IMR-90 (cell line): ENCODE measurements at regions not wholly inside any gene's neighbourhood (a gene's known extent, or its start where the extent isn't known, plus 50 kb on each side); places are given as distances from the start of the nearest gene placed in this dataset.

ENCODE experiments used
- ATAC-seq: fragments of 200-7000 bp; cut with Tn5 transposase; 2 replicates; pipeline ENCODE4 v1.9.1; 2020; ENCODE audit warnings: low read depth, mild to moderate bottlenecking, moderate library complexity
- BruUV-seq: library from RNA; stranded (reverse); fragments of 400-500 nt; replicated peaks from 2 replicates; lab custom pipeline; 2021; lab: Mats Ljungman, UMichigan
- CTCF ChIA-PET: fragments of 300-600 bp; formaldehyde crosslinking; extraction: SDS; loops from one replicate; lab custom pipeline; 2021; ENCODE audit warnings: antibody characterized with exemption; lab: Yijun Ruan, JAX
- POLR2A ChIA-PET: fragments of 300-600 bp; sonication (Branson Sonifier 250); formaldehyde crosslinking; loops from one replicate; lab custom pipeline; 2022; ENCODE audit warnings: antibody characterized with exemption; ENCODE audit not compliant: unreplicated experiment; lab: Charles Lee
- DNase-seq: peaks from one replicate; pipeline ENCODE4 v3.0.0; 2013
- H2AFZ ChIP-seq: replicated peaks from 2 replicates; pipeline ENCODE3; 2013; ENCODE audit warnings: low read length, mild to moderate bottlenecking; ENCODE audit not compliant: poor library complexity
- H2AK5ac ChIP-seq: 2 replicates; pipeline ENCODE4 v1.6.1; 2013; ENCODE audit warnings: low read depth, low read length, inconsistent platforms
- H2AK9ac ChIP-seq: replicated peaks from 2 replicates; pipeline ENCODE3; 2013; ENCODE audit warnings: mild to moderate bottlenecking, low read depth, low read length, moderate library complexity; ENCODE audit not compliant: poor library complexity
- H2BK120ac ChIP-seq: 2 replicates; pipeline ENCODE4 v1.6.1; 2013; ENCODE audit warnings: low read depth, low read length, inconsistent platforms
- H2BK15ac ChIP-seq: 3 replicates; pipeline ENCODE4 v1.6.1; 2013; ENCODE audit warnings: low read depth, low read length, inconsistent platforms
- H2BK20ac ChIP-seq: 2 replicates; pipeline ENCODE4 v1.6.1; 2013; ENCODE audit warnings: low read depth, mild to moderate bottlenecking, inconsistent platforms, low read length, moderate library complexity
- H2BK5ac ChIP-seq: 2 replicates; pipeline ENCODE4 v1.6.1; 2013; ENCODE audit warnings: mild to moderate bottlenecking, low read depth, low read length, inconsistent platforms; ENCODE audit not compliant: poor library complexity, severe bottlenecking
- H3K14ac ChIP-seq: replicated peaks from 2 replicates; pipeline ENCODE4 v1.6.1; 2013; ENCODE audit warnings: low read depth, low read length, inconsistent platforms
- H3K18ac ChIP-seq: 2 replicates; pipeline ENCODE4 v1.6.1; 2013; ENCODE audit warnings: low read depth, low read length, control low read depth
- H3K23ac ChIP-seq: 2 replicates; pipeline ENCODE4 v1.6.1; 2013; ENCODE audit warnings: low read depth, low read length, inconsistent platforms
- H3K27ac ChIP-seq: 2 replicates; pipeline ENCODE4 v1.5.1; 2013; ENCODE audit warnings: mild to moderate bottlenecking, control low read depth, low read length; ENCODE audit not compliant: insufficient read depth
- H3K27me3 ChIP-seq: 2 replicates; pipeline ENCODE4 v1.6.1; 2013; ENCODE audit warnings: low read length; ENCODE audit not compliant: control insufficient read depth, insufficient read depth
- H3K36me3 ChIP-seq: 2 replicates; pipeline ENCODE4 v1.6.1; 2013; ENCODE audit warnings: low read length, mixed read lengths; ENCODE audit not compliant: control insufficient read depth, insufficient read depth
- H3K4ac ChIP-seq: 2 replicates; pipeline ENCODE4 v1.6.1; 2013; ENCODE audit warnings: low read depth, low read length, inconsistent platforms
- H3K4me1 ChIP-seq: 2 replicates; pipeline ENCODE4 v1.6.1; 2013; ENCODE audit warnings: low read length, mixed read lengths; ENCODE audit not compliant: control insufficient read depth, insufficient read depth
- H3K4me2 ChIP-seq: 2 replicates; pipeline ENCODE4 v1.6.1; 2013; ENCODE audit warnings: low read depth, mild to moderate bottlenecking, control low read depth, low read length, moderate library complexity
- H3K4me3 ChIP-seq: 2 replicates; pipeline ENCODE4 v1.5.1; 2013; ENCODE audit warnings: low read depth, mild to moderate bottlenecking, control low read depth, low read length, moderate library complexity; ENCODE audit not compliant: insufficient read depth
- H3K56ac ChIP-seq: 2 replicates; pipeline ENCODE4 v1.6.1; 2013; ENCODE audit warnings: low read length, inconsistent platforms; ENCODE audit not compliant: insufficient read depth; ENCODE audit errors: extremely low read depth
- H3K79me1 ChIP-seq, 2 experiments: 2 replicates each; pipeline ENCODE4 v1.6.1; 2013; ENCODE audit warnings: low read length in 2 of 2, inconsistent platforms in 1 of 2, low read depth in 1 of 2
- H3K9ac ChIP-seq: 2 replicates; pipeline ENCODE4 v1.6.1; 2013; ENCODE audit warnings: low read depth, low read length, control low read depth
- H3K9me1 ChIP-seq: 2 replicates; pipeline ENCODE4 v1.6.1; 2013; ENCODE audit warnings: low read length, inconsistent platforms; ENCODE audit not compliant: insufficient read depth
- H3K9me3 ChIP-seq: 2 replicates; pipeline ENCODE4 v1.6.1; 2013; ENCODE audit warnings: low read length; ENCODE audit not compliant: control insufficient read depth, insufficient read depth
- H4K20me1 ChIP-seq: 2 replicates; pipeline ENCODE4 v1.6.1; 2013; ENCODE audit warnings: low read length, inconsistent platforms; ENCODE audit not compliant: insufficient read depth
- H4K5ac ChIP-seq: 2 replicates; pipeline ENCODE4 v1.6.1; 2013; ENCODE audit warnings: mild to moderate bottlenecking, low read depth, low read length, control low read depth
- H4K8ac ChIP-seq, 2 experiments: 2 replicates each; pipeline ENCODE4 v1.6.1; 2013; ENCODE audit warnings: low read depth in 2 of 2, low read length in 2 of 2, control low read depth in 1 of 2, inconsistent platforms in 1 of 2
- H4K91ac ChIP-seq: 2 replicates; pipeline ENCODE4 v1.6.1; 2013; ENCODE audit warnings: low read depth, low read length, inconsistent platforms; ENCODE audit not compliant: insufficient read depth
- BHLHE40 ChIP-seq: fragments of 150-350 bp; IDR thresholded peaks from 2 replicates; pipeline ENCODE4 v1.6.1; 2016; ENCODE audit warnings: mild to moderate bottlenecking, low read depth, low read length
- CEBPB ChIP-seq: IDR thresholded peaks from 2 replicates; pipeline ENCODE4 v1.6.1; 2012; ENCODE audit warnings: low read depth, low read length, improper control_type of control experiment
- CHD1 ChIP-seq: IDR thresholded peaks from 2 replicates; pipeline ENCODE4 v1.6.1; 2012; ENCODE audit warnings: low read depth, low read length, improper control_type of control experiment
- FOS ChIP-seq: fragments of 150-350 bp; IDR thresholded peaks from 2 replicates; pipeline ENCODE4 v1.6.1; 2016; ENCODE audit warnings: low read depth, low read length
- MAFK ChIP-seq: IDR thresholded peaks from 2 replicates; pipeline ENCODE4 v1.6.1; 2012; ENCODE audit warnings: low read depth, low read length, improper control_type of control experiment
- MAZ ChIP-seq: IDR thresholded peaks from 2 replicates; pipeline ENCODE4 v1.6.1; 2012; ENCODE audit warnings: low read depth, mild to moderate bottlenecking, low read length, improper control_type of control experiment, moderate library complexity, borderline replicate concordance
- MXI1 ChIP-seq: IDR thresholded peaks from 2 replicates; pipeline ENCODE4 v1.6.1; 2012; ENCODE audit warnings: low read depth, mild to moderate bottlenecking, low read length, moderate library complexity, borderline replicate concordance
- NFE2L2 ChIP-seq: fragments of 150-350 bp; IDR thresholded peaks from 2 replicates; pipeline ENCODE4 v1.6.1; 2016; ENCODE audit warnings: low read depth, mild to moderate bottlenecking, low read length
- POLR2A ChIP-seq: IDR thresholded peaks from 2 replicates; pipeline ENCODE4 v1.6.1; 2012; ENCODE audit warnings: mild to moderate bottlenecking, low read depth, low read length
- RAD21 ChIP-seq: IDR thresholded peaks from 2 replicates; pipeline ENCODE4 v1.6.1; 2012; ENCODE audit warnings: low read length, improper control_type of control experiment
- RCOR1 ChIP-seq: IDR thresholded peaks from 2 replicates; pipeline ENCODE4 v1.6.1; 2012; ENCODE audit warnings: mild to moderate bottlenecking, low read length, improper control_type of control experiment; ENCODE audit not compliant: insufficient replicate concordance
- RFX5 ChIP-seq: IDR thresholded peaks from 2 replicates; pipeline ENCODE4 v1.8.0; 2012; ENCODE audit warnings: low read depth, mild to moderate bottlenecking, low read length, moderate library complexity
- SMC3 ChIP-seq: fragments of 150-350 bp; IDR thresholded peaks from 2 replicates; pipeline ENCODE4 v1.6.1; 2016; ENCODE audit warnings: low read depth, mild to moderate bottlenecking, antibody characterized with exemption, low read length, moderate library complexity
- WGBS, 2 experiments: methylation state at CpG; one replicate each; pipeline versions ENCODE4 v1.1.5 to v1.1.7; 2013; ENCODE audit warnings: missing lambda C conversion rate in 2 of 2; ENCODE audit not compliant: insufficient read length in 1 of 2; ENCODE audit errors: extremely low coverage in 2 of 2; 5-methylcytosine and 5-hydroxymethylcytosine counted together
- dilution Hi-C: fragments of 300-500 bp; cut with HindIII; formaldehyde crosslinking; loops from one replicate; pipeline ENCODE4 v1.14.3; 2018; ENCODE audit warnings: low sequenced_read_pairs; ENCODE audit not compliant: unreplicated experiment
- in situ Hi-C: fragments of 300-500 bp; cut with MboI; formaldehyde crosslinking; loops from 3 replicates; pipeline ENCODE4 v1.14.3; 2019; ENCODE audit warnings: low sequenced_read_pairs, inconsistent platforms, mixed read lengths
- intact Hi-C: fragments of 100-400 bp; cut with micrococcal nuclease; formaldehyde crosslinking; loops from 2 replicates; pipeline ENCODE4 v1.10.0; 2022
- TF ChIP-seq, protein P1 (sequence below): conservative IDR thresholded peaks from 2 replicates; pipeline ENCODE4 v1.5.1; 2012; ENCODE audit warnings: mild to moderate bottlenecking, low read depth, low read length, improper control_type of control experiment
- TF ChIP-seq, protein P2 (sequence below): fragments of 150-350 bp; IDR thresholded peaks from 2 replicates; pipeline ENCODE4 v1.6.1; 2017; ENCODE audit warnings: mild to moderate bottlenecking, antibody characterized with exemption, low read length, low read depth
- TF ChIP-seq, protein P3 (sequence below): fragments of 150-350 bp; IDR thresholded peaks from 2 replicates; pipeline ENCODE4 v1.6.1; 2016; ENCODE audit warnings: low read depth, mild to moderate bottlenecking, low read length, moderate library complexity, borderline replicate concordance

DNA sequence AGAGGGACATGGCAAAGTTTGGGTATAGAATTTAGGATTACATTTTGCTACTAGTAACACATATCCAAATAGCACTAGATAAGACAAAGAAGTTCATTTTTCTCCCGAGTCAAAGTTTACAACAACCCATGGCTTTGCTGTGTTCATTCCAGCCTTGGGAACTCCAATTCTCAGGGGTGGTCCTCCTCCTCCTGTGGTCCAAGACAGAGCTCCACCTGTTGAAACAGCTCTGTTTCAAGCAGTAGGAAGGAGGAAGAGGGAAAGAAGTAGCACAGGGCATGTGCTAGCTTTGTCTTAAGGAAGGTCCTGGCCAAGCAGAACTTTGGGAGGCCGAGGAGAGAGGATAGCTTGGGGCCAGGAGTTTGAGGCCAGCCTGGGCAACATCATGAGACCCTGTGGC, 113.8 kb upstream of the SIX2 start:
- ATAC-seq = no peak

More for the DNA sequence above, 113.8 kb upstream of the SIX2 start:
- Histone ChIP-seq H4K91ac (no peak overlapping the region), H4K5ac (no peak overlapping the region), H3K14ac (no peak overlapping the region), H3K36me3 (no peaks in the 10 kb centered on the region), H2BK15ac (no peak overlapping the region), H3K4me1 (peaks cover 10% of the 10 kb centered on the region), H2BK120ac (no peak overlapping the region), H2AK5ac (no peak overlapping the region), H2BK20ac (no peak overlapping the region), H4K20me1 (peaks cover 4% of the 10 kb centered on the region; the same call in 1 of the 2 replicates), H3K9me3 (no peaks in the 10 kb centered on the region), H3K27ac (no peak overlapping the region), H3K9ac (no peak overlapping the region), H3K79me1 (no peaks in the 10 kb centered on the region), H3K4me2 (no peak overlapping the region), H2AK9ac (no peak overlapping the region), H3K23ac (no peak overlapping the region), H3K4ac (no peak overlapping the region), H3K27me3 (peaks cover 11% of the 10 kb centered on the region), H2BK5ac (no peak overlapping the region), H3K56ac (no peak overlapping the region), H3K9me1 (peaks cover 4% of the 10 kb centered on the region; the same call in 1 of the 2 replicates), H3K4me3 (no peak overlapping the region), H4K8ac (no peak overlapping the region), H2AFZ (no peak overlapping the region), H3K18ac (no peak overlapping the region)
- TF ChIP-seq, protein P1, sequence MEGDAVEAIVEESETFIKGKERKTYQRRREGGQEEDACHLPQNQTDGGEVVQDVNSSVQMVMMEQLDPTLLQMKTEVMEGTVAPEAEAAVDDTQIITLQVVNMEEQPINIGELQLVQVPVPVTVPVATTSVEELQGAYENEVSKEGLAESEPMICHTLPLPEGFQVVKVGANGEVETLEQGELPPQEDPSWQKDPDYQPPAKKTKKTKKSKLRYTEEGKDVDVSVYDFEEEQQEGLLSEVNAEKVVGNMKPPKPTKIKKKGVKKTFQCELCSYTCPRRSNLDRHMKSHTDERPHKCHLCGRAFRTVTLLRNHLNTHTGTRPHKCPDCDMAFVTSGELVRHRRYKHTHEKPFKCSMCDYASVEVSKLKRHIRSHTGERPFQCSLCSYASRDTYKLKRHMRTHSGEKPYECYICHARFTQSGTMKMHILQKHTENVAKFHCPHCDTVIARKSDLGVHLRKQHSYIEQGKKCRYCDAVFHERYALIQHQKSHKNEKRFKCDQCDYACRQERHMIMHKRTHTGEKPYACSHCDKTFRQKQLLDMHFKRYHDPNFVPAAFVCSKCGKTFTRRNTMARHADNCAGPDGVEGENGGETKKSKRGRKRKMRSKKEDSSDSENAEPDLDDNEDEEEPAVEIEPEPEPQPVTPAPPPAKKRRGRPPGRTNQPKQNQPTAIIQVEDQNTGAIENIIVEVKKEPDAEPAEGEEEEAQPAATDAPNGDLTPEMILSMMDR = no peak
- TF ChIP-seq FOS (no peak), CHD1 (no peak), NFE2L2 (no peak), CEBPB (no peak), RAD21 (no peak), MAFK (no peak), MAZ (no peak), POLR2A (no peak), SMC3 (no peak), BHLHE40 (no peak), RFX5 (no peak), RCOR1 (no peak), MXI1 (no peak)
- TF ChIP-seq, protein P2, sequence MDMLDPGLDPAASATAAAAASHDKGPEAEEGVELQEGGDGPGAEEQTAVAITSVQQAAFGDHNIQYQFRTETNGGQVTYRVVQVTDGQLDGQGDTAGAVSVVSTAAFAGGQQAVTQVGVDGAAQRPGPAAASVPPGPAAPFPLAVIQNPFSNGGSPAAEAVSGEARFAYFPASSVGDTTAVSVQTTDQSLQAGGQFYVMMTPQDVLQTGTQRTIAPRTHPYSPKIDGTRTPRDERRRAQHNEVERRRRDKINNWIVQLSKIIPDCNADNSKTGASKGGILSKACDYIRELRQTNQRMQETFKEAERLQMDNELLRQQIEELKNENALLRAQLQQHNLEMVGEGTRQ = no peak
- TF ChIP-seq, protein P3, sequence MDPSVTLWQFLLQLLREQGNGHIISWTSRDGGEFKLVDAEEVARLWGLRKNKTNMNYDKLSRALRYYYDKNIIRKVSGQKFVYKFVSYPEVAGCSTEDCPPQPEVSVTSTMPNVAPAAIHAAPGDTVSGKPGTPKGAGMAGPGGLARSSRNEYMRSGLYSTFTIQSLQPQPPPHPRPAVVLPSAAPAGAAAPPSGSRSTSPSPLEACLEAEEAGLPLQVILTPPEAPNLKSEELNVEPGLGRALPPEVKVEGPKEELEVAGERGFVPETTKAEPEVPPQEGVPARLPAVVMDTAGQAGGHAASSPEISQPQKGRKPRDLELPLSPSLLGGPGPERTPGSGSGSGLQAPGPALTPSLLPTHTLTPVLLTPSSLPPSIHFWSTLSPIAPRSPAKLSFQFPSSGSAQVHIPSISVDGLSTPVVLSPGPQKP = no peak
- no CpG with 5 or more reads among the region's 2 CpGs for WGBS, 2 experiments
- dilution Hi-C loops (no loop called here), intact Hi-C loops (loop anchor here (10.0 kb wide), 1 partner anchor 212 kb away; no protein-coding TSS in a partner anchor), in situ Hi-C loops (no loop called here)
- no peak for DNase-seq
- ChIA-PET CTCF (no interaction called here), POLR2A (no interaction called here)
- BruUV-seq = no TSS peak
